HG02759 (cell line): ENCODE measurements at regions not wholly inside any gene's neighbourhood (a gene's known extent, or its start where the extent isn't known, plus 50 kb on each side); places are given as distances from the start of the nearest gene placed in this dataset.
"Not testable (repeated sequence)": the region's sequence is repeated elsewhere in the genome, so short reads cannot be mapped to it uniquely, and the experiment has no call there.

Experiments
- ATAC-seq: cut with Tn5 transposase; IDR thresholded peaks from one replicate; pipeline ENCODE4 v1.9.1; 2021; ENCODE audit warnings: mild to moderate bottlenecking, moderate library complexity; ENCODE audit not compliant: unreplicated experiment

DNA sequence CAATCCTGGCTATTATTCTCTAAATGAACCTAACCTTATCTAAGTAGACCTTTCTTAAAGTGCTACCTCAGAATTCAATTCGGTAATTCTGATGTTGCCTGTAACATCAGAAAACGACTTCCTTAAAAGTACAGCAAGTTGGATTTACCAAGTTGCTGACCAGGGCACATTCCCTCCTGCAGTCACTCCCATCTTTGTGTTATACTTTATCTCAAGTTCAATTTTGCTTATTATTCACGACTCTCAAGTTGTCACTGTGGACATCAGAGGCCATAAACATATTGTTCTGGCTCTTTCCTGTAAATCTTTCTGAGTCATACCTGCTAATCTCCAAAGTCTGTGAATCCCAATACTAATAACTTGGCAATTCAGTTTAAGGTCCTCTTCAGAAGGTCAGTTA is 64.6 kb upstream of the ZSCAN2 start:
- not testable (repeated sequence) for ATAC-seq

DNA sequence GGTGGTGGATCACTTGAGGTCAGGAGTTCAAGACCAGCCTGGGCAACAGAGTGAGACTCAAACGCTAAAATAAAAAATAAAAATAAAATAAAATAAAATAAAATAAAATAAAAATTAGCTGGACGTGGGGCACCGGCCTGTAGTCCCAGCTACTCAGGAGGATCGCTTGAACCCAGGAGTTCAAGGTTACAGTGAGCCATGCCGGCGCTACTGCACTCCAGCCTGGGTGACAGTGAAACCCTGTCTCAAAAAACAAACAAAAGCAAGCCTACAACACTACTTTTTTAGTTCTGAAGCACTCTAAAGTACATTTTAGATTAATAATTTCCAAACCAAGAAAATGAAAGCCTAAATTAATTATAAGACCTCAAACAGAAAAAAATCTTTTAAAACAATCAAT is 56.2 kb upstream of the ZSCAN2 start:
- not testable (repeated sequence) for ATAC-seq

DNA sequence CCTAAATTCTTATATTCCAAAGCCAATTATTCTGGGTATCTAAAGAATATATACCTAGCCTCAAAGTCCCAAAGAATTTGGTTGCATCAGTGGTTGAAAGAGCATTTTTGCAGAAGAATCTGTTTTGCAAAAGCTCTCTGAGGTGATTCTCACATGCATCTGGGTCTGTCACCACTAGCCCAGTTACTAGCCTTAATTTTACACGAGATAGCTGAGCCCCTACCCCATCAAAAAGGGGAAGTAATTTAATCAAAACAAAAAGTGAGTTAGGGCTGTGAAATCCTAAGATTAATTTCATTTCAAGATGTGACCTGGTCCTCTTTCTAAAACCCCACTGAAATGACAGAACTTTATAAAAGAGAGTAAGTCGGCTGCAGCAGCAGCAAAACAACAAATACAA is 53.7 kb upstream of the ZSCAN2 start:
- ATAC-seq, result not testable (repeated sequence)

DNA sequence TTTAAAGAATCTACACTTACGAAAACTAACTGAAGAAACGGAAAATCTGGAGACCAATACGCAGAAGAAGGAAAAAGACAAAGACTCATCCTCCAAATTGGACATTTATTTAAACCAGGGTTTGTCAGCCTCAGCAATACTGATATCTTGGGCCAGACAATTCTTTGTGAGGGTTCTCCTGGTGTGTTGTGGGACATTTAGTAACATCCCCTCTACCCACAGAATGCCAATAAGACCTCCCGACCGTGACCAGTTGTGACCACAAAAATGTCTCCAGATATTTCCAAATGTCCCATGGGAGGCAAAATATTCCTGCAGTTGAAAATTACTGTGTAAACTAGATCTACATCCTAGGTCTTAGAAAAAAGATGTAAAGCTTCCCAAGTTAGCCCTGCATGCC is 50.3 kb upstream of the ZSCAN2 start:
- ATAC-seq, result not testable (repeated sequence)
